ENCODE measurements at regions not wholly inside any gene's neighbourhood (a gene's known extent, or its start where the extent isn't known, plus 50 kb on each side); places are given as distances from the start of the nearest gene placed in this dataset.

DNA sequence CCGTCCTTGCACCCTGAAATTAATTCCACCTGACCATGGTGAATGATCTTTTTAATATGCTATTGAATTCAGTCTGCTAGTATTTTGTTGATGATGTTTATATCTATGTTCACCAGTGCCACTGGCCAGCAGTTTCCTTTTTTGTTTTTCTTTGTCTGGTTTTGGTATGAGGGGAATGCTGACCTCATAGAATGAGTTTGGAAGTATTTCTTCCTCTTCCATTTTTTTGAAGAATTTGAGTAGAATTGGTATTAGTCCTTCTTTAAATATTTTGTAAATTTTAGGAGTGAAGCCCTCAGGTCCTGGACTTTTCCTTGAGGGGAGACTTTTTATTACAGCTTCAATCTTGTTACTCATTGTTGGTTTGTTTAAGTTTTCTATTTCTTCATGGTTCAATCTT is 231.6 kb downstream of the MRPL39 start:
- Histone ChIP-seq H3K4me2 (ENCODE audit: insufficient read depth, low read length) (no peak overlapping the region), H3K36me3 (ENCODE audit: control insufficient read depth in 2 of 2, extremely low read depth in 1 of 2, insufficient read depth in 2 of 2, low read length in 2 of 2) (no peaks in the 10 kb centered on the region), H3K4me3 (replicated peaks in 1 of 3; ENCODE audit: insufficient read depth in 1 of 3, low read depth in 1 of 3, low read length in 3 of 3) (no peak overlapping the region), H3K9ac (replicated peaks; ENCODE audit: extremely low read depth, insufficient read depth, low read length) (no peak overlapping the region), H4K20me1 (replicated peaks; ENCODE audit: control insufficient read depth, extremely low read depth, insufficient read depth, low read length) (no peaks in the 10 kb centered on the region), H3K27ac (ENCODE audit: insufficient read depth, low read depth, low read length) (no peak overlapping the region), H3K9me1 (replicated peaks; ENCODE audit: control insufficient read depth, extremely low read depth, insufficient read depth, low read length) (no peaks in the 10 kb centered on the region), H3K79me2 (ENCODE audit: control insufficient read depth, insufficient read depth, low read length) (no peaks in the 10 kb centered on the region), H3K4me1 (ENCODE audit: control insufficient read depth, extremely low read depth, insufficient read depth, low read length) (no peaks in the 10 kb centered on the region), H2AFZ (ENCODE audit: low read depth, low read length) (no peak overlapping the region), H3K27me3 (ENCODE audit: control insufficient read depth in 2 of 2, insufficient read depth in 2 of 2, low read length in 2 of 2) (no peaks in the 10 kb centered on the region), H3K9me3 (replicated peaks; ENCODE audit: control insufficient read depth, insufficient read depth, low read length) (no peaks in the 10 kb centered on the region)
- intact Hi-C loops (cut with micrococcal nuclease), result no loop called here
- ChIA-PET CTCF (no interaction called here), POLR2A (no interaction called here)
- TF ChIP-seq, protein P1, sequence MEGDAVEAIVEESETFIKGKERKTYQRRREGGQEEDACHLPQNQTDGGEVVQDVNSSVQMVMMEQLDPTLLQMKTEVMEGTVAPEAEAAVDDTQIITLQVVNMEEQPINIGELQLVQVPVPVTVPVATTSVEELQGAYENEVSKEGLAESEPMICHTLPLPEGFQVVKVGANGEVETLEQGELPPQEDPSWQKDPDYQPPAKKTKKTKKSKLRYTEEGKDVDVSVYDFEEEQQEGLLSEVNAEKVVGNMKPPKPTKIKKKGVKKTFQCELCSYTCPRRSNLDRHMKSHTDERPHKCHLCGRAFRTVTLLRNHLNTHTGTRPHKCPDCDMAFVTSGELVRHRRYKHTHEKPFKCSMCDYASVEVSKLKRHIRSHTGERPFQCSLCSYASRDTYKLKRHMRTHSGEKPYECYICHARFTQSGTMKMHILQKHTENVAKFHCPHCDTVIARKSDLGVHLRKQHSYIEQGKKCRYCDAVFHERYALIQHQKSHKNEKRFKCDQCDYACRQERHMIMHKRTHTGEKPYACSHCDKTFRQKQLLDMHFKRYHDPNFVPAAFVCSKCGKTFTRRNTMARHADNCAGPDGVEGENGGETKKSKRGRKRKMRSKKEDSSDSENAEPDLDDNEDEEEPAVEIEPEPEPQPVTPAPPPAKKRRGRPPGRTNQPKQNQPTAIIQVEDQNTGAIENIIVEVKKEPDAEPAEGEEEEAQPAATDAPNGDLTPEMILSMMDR (IDR thresholded peaks at IDR 0.05; ENCODE audit: extremely low read depth in 1 of 2, insufficient read depth in 1 of 2, low read depth in 1 of 2, low read length in 2 of 2), result no peak
- TF ChIP-seq, protein P2, sequence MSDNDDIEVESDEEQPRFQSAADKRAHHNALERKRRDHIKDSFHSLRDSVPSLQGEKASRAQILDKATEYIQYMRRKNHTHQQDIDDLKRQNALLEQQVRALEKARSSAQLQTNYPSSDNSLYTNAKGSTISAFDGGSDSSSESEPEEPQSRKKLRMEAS (IDR thresholded peaks at IDR 0.05; ENCODE audit: insufficient read depth, insufficient read length), result no peak
- TF ChIP-seq FOS (IDR thresholded peaks at IDR 0.05; ENCODE audit: borderline replicate concordance, insufficient read depth, low read length) (no peak), EZH2 (IDR thresholded peaks at IDR 0.05; ENCODE audit: borderline replicate concordance, low read depth, low read length, severe bottlenecking) (no peak), POLR2A (IDR thresholded peaks at IDR 0.05; ENCODE audit: low read depth, low read length) (no peak), MYC (IDR thresholded peaks at IDR 0.05; ENCODE audit: low read depth, low read length) (no peak)
- dilution Hi-C loops (cut with MboI; ENCODE audit: extremely low pct_ligation_motif_present, low sequenced_read_pairs), result no loop called here
- DNase-seq (ENCODE audit: low read depth, low spot score) (peak; percentile 10), FAIRE-seq (no peak)
- BruUV-seq (replicated peaks), result no TSS peak

Data from endothelial cell of umbilical vein (primary cell).